Endodermal cell (in vitro differentiated cells): ENCODE measurements at regions not wholly inside any gene's neighbourhood (a gene's known extent, or its start where the extent isn't known, plus 50 kb on each side); places are given as distances from the start of the nearest gene placed in this dataset.

Experiments used
- DNase-seq: peaks from one replicate; pipeline ENCODE4 v3.0.0-alpha.2; 2017
- H3K27ac ChIP-seq: 2 replicates; pipeline ENCODE4 v1.5.1; 2013; ENCODE audit warnings: mild to moderate bottlenecking, low read depth, low read length, moderate library complexity
- H3K27me3 ChIP-seq: 2 replicates; pipeline ENCODE4 v1.6.1; 2013; ENCODE audit warnings: mild to moderate bottlenecking, low read length, moderate library complexity; ENCODE audit not compliant: insufficient read depth, control insufficient read depth, poor library complexity, severe bottlenecking
- H3K36me3 ChIP-seq: 2 replicates; pipeline ENCODE4 v1.7.0; 2013; ENCODE audit warnings: mild to moderate bottlenecking, low read length, moderate library complexity; ENCODE audit not compliant: control insufficient read depth, insufficient read depth
- H3K4me1 ChIP-seq: one replicate; pipeline ENCODE4 v1.7.0; 2013; ENCODE audit warnings: low read length; ENCODE audit not compliant: control insufficient read depth, insufficient read depth
- H3K4me3 ChIP-seq: 2 replicates; pipeline ENCODE4 v1.5.1; 2013; ENCODE audit warnings: mild to moderate bottlenecking, low read length, moderate library complexity
- H3K9ac ChIP-seq: 2 replicates; pipeline ENCODE4 v1.6.1; 2013; ENCODE audit warnings: mild to moderate bottlenecking, low read length, moderate library complexity; ENCODE audit not compliant: poor library complexity, severe bottlenecking; ENCODE audit errors: extremely low read depth
- H3K9me3 ChIP-seq: 2 replicates; pipeline ENCODE4 v1.6.1; 2013; ENCODE audit warnings: mild to moderate bottlenecking, low read length, moderate library complexity; ENCODE audit not compliant: control insufficient read depth
- H3K27ac Mint-ChIP-seq: 2 replicates; pipeline ENCODE4 v1.8.0; 2020; ENCODE audit warnings: mixed read lengths
- H3K27me3 Mint-ChIP-seq: 2 replicates; pipeline ENCODE4 v1.8.0; 2021; ENCODE audit warnings: mild to moderate bottlenecking, mixed read lengths; ENCODE audit not compliant: insufficient read depth
- H3K36me3 Mint-ChIP-seq: 2 replicates; pipeline ENCODE4 v1.8.0; 2020; ENCODE audit warnings: low read depth, mixed read lengths
- H3K4me1 Mint-ChIP-seq: 2 replicates; pipeline ENCODE4 v1.8.0; 2020; ENCODE audit warnings: mixed read lengths
- H3K4me3 Mint-ChIP-seq: 2 replicates; pipeline ENCODE4 v1.8.0; 2020; ENCODE audit warnings: mild to moderate bottlenecking, moderate library complexity, mixed read lengths
- H3K9me3 Mint-ChIP-seq: 2 replicates; pipeline ENCODE4 v1.8.0; 2020; ENCODE audit warnings: mild to moderate bottlenecking, mixed read lengths
- CTCF ChIP-seq: fragments of 200-600 bp; sonication (generic); conservative IDR thresholded peaks from 2 replicates; pipeline ENCODE4 v1.5.0; 2021; ENCODE audit warnings: antibody characterized with exemption, mild to moderate bottlenecking
- WGBS, 2 experiments: methylation state at CpG; one replicate each; pipeline versions ENCODE4 v1.1.5 to v1.1.7; 2013; ENCODE audit warnings: missing lambda C conversion rate in 2 of 2, mixed read lengths in 1 of 2; ENCODE audit not compliant: insufficient coverage in 1 of 2, insufficient read length in 1 of 2; 5-methylcytosine and 5-hydroxymethylcytosine counted together

- no peak overlapping the region for H3K4me3 Mint-ChIP-seq
- Histone ChIP-seq H3K4me3 (no peak overlapping the region), H3K27ac (no peak overlapping the region), H3K27me3 (no peaks in the 10 kb centered on the region), H3K9ac (no peak overlapping the region), H3K9me3 (peaks cover 16% of the 10 kb centered on the region), H3K4me1 (no peaks in the 10 kb centered on the region), H3K36me3 (no peaks in the 10 kb centered on the region)
- peaks cover 2% of the 10 kb centered on the region for H3K27me3 Mint-ChIP-seq
- no peak for DNase-seq
- H3K27ac Mint-ChIP-seq, result no peak overlapping the region
- 87 to 89% methylated on average over 1 of the region's 1 CpG for WGBS, 2 experiments
- peaks cover 21% of the 10 kb centered on the region for H3K9me3 Mint-ChIP-seq
- TF ChIP-seq CTCF, result no peak
- peaks cover 4% of the 10 kb centered on the region for H3K36me3 Mint-ChIP-seq
- no peaks in the 10 kb centered on the region for H3K4me1 Mint-ChIP-seq
These were observed 332.8 kb downstream of the CNTN3 start for GRCh38 chr3:74281705-74282104.

DNA sequence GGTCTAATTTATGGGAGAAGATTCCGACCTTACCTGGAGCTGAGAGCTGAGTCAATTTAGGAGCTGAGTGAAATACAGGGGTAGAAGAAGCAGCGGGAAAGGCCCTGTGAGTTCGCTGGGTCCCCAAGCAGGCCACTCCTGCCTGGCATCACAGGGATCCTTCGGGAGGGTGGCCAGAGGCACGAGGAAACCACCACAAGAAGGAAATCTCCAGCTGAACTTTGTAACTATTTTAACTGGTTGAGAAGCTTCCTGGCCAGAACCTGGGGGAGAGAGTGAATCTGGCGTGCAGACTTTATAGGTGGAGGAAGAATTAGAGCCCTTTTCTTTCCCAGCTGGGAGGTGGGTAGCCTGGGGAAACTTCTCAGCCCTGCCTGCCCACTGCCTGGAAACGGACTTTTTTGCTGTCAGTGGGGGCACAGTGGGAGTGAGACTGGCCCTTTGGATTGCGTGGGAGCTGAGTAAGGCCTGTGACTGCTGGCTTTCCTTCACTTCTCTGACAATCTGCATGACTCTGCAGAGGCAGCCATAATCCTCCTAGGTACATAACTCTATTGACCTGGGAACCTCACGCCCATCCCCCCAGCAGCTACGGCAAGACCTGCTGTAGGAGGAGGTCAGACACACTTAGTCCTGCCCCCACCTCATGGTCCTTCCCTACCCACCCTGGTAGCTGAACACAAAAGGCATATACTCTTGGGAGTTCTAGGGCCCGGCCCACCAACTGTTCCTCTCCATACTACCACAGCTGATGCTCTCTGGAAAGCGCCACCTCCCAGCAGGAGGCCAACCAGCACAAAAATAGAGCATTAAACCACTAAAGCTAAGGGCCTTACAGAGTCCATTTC, 340.7 kb downstream of the CNTN3 start:
- WGBS, 2 experiments, result 83 to 86% methylated on average over 3 to 12 of the region's 12 CpGs
- TF ChIP-seq CTCF, result no peak
- H3K27ac ChIP-seq, result no peak overlapping the region
- Mint-ChIP-seq H3K36me3 (peaks cover 4% of the 10 kb centered on the region), H3K27ac (peak overlapping the region; percentile 81), H3K4me3 (no peak overlapping the region), H3K9me3 (peaks cover 18% of the 10 kb centered on the region), H3K27me3 (no peaks in the 10 kb centered on the region), H3K4me1 (peaks cover 24% of the 10 kb centered on the region)
- DNase-seq, result peak; percentile 61
- no peaks in the 10 kb centered on the region for H3K27me3 ChIP-seq
- H3K4me3 ChIP-seq, result no peak overlapping the region
- H3K36me3 ChIP-seq, result no peaks in the 10 kb centered on the region
- no peak overlapping the region for H3K9ac ChIP-seq
- peaks cover 10% of the 10 kb centered on the region for H3K4me1 ChIP-seq
- peaks cover 13% of the 10 kb centered on the region for H3K9me3 ChIP-seq

GRCh38 chr3:74273091-74273490, 341.4 kb downstream of the CNTN3 start:
- no peak for TF ChIP-seq CTCF
- H3K9me3 ChIP-seq, result peaks cover 6% of the 10 kb centered on the region
- H3K4me1 Mint-ChIP-seq, result peaks cover 24% of the 10 kb centered on the region
- WGBS, 2 experiments, result 93 to 100% methylated on average over 1 to 4 of the region's 4 CpGs
- H3K36me3 ChIP-seq, result no peaks in the 10 kb centered on the region
- DNase-seq, result no peak
- H3K9me3 Mint-ChIP-seq, result peaks cover 11% of the 10 kb centered on the region
- no peak overlapping the region for H3K9ac ChIP-seq
- peak overlapping the region; percentile 81 for H3K27ac Mint-ChIP-seq
- no peaks in the 10 kb centered on the region for H3K27me3 Mint-ChIP-seq
- H3K4me1 ChIP-seq, result peaks cover 10% of the 10 kb centered on the region
- no peak overlapping the region for H3K4me3 Mint-ChIP-seq
- H3K36me3 Mint-ChIP-seq, result no peaks in the 10 kb centered on the region
- H3K27ac ChIP-seq, result no peak overlapping the region
- H3K4me3 ChIP-seq, result no peak overlapping the region
- H3K27me3 ChIP-seq, result no peaks in the 10 kb centered on the region
